Activated T-helper 2 cell treated with anti-CD3 and anti-CD28 coated beads, Interferon-gamma antibody, Interleukin-2, Interleukin-4, amounts not matched to agents 10 μg/mL and 5 μg/mL and 100 μg/mL, durations not matched to agents 14 hours and 24 hours and 36 hours (primary cell): ENCODE measurements at regions not wholly inside any gene's neighbourhood (a gene's known extent, or its start where the extent isn't known, plus 50 kb on each side); places are given as distances from the start of the nearest gene placed in this dataset.
"Not testable (repeated sequence)": the region's sequence is repeated elsewhere in the genome, so short reads cannot be mapped to it uniquely, and the experiment has no call there.

ENCODE experiments used
- DNase-seq: peaks from one replicate; pipeline ENCODE4 v3.0.0; 2021; ENCODE audit warnings: low spot score
- H3K27ac Mint-ChIP-seq: one replicate; pipeline ENCODE4 v1.8.0; 2021; ENCODE audit warnings: mixed read lengths
- H3K27me3 Mint-ChIP-seq: one replicate; pipeline ENCODE4 v1.8.0; 2021; ENCODE audit warnings: low read depth, mixed read lengths
- H3K36me3 Mint-ChIP-seq: one replicate; pipeline ENCODE4 v1.8.0; 2021; ENCODE audit warnings: low read depth, mixed read lengths
- H3K4me1 Mint-ChIP-seq: one replicate; pipeline ENCODE4 v1.8.0; 2021; ENCODE audit warnings: low read depth, mixed read lengths
- H3K4me3 Mint-ChIP-seq: one replicate; pipeline ENCODE4 v1.8.0; 2021; ENCODE audit warnings: low read depth, mild to moderate bottlenecking, moderate library complexity, mixed read lengths
- H3K9me3 Mint-ChIP-seq: one replicate; pipeline ENCODE4 v1.8.0; 2021; ENCODE audit warnings: mixed read lengths
- intact Hi-C: fragments of 100-400 bp; cut with micrococcal nuclease; formaldehyde crosslinking; loops from one replicate; pipeline ENCODE4 v1.15.1; 2023

GRCh38 chr7:93793084-93793697, 97.4 kb downstream of the TFPI2 start:
- H3K4me1 Mint-ChIP-seq, H3K4me3 Mint-ChIP-seq, intact Hi-C loops, DNase-seq, H3K27ac Mint-ChIP-seq, H3K36me3 Mint-ChIP-seq, H3K27me3 Mint-ChIP-seq, H3K9me3 Mint-ChIP-seq: not testable (repeated sequence)

DNA sequence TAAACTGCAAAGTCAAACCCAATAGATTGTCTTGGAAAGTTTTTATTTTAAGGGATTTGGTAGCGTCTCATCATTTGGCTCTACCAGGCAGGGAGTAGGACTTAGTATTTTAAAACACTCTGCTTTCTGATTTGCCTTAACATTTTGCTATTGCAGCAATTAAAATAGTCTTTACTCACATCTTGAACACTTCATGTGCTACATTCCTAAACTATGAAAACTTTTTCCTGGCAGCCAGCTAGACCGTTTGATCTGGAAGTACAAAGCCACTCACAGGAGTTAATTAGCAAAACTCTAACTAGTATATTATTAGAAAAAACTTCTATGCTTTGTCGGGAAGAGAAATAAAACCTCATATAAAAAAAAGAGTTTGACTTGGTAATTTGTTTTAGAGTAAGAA, 111.4 kb downstream of the TFPI2 start:
- Mint-ChIP-seq H3K4me3 (no peak overlapping the region), H3K36me3 (no peaks in the 10 kb centered on the region), H3K9me3 (no peaks in the 10 kb centered on the region), H3K27ac (no peak overlapping the region), H3K4me1 (no peaks in the 10 kb centered on the region), H3K27me3 (no peaks in the 10 kb centered on the region)
- no peak for DNase-seq
- intact Hi-C loops: no loop called here

DNA sequence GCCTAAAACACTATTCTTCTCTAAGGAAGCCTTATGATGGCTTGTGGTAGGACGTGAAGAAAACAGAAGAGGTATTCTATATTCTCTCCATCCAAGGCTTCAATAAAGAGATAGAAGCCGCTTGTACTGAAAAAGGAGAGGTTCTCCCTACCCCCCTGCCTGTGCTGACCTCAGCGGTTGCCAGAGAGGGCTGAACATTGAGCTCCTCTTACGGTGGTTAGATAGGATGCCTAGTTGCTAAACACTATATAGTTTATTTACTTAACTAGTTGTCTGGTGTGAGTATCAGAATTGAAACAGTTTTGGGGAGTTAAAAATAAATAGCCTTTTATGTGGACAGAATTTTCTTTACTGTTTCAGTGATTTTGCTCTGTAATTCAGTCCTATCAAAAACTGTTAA, 112.2 kb downstream of the TFPI2 start:
- Mint-ChIP-seq H3K9me3 (no peaks in the 10 kb centered on the region), H3K36me3 (no peaks in the 10 kb centered on the region), H3K4me3 (no peak overlapping the region), H3K4me1 (no peaks in the 10 kb centered on the region), H3K27me3 (no peaks in the 10 kb centered on the region), H3K27ac (no peak overlapping the region)
- intact Hi-C loops: no loop called here
- no peak for DNase-seq

- H3K36me3 Mint-ChIP-seq: no peaks in the 10 kb centered on the region
- no peak for DNase-seq
- H3K4me3 Mint-ChIP-seq: no peak overlapping the region
- intact Hi-C loops: no loop called here
- no peak overlapping the region for H3K27ac Mint-ChIP-seq
- H3K4me1 Mint-ChIP-seq: no peaks in the 10 kb centered on the region
- H3K9me3 Mint-ChIP-seq: no peaks in the 10 kb centered on the region
- no peaks in the 10 kb centered on the region for H3K27me3 Mint-ChIP-seq
Measured at GRCh38 chr7:93773446-93773845, 117.1 kb downstream of the TFPI2 start.

GRCh38 chr7:93765475-93765874, 125.1 kb downstream of the TFPI2 start:
- no peaks in the 10 kb centered on the region for H3K36me3 Mint-ChIP-seq
- H3K27me3 Mint-ChIP-seq: no peaks in the 10 kb centered on the region
- no peaks in the 10 kb centered on the region for H3K9me3 Mint-ChIP-seq
- H3K4me1 Mint-ChIP-seq: no peaks in the 10 kb centered on the region
- no peak overlapping the region for H3K4me3 Mint-ChIP-seq
- no peak overlapping the region for H3K27ac Mint-ChIP-seq
- intact Hi-C loops: no loop called here
- DNase-seq: no peak

DNA sequence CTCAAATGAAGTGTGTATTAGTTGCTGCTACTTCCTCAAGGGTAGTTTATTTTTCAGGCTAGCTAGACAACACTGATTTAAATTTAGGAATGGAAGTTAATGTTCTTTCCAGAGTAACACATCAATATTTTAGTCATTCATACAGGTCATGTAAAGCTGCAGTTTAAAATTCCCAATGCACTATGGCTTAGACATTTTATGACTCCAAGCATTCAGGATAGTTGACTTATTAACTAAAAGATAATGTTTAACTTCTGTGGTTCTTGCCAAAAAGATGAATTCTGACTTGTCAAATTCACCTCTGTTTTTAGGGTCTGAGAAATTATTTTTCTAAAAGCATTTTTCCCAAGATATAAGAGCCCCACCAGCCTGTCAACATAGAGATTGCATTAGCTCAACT, 131.9 kb downstream of the TFPI2 start:
- Mint-ChIP-seq H3K36me3 (no peaks in the 10 kb centered on the region), H3K27me3 (no peaks in the 10 kb centered on the region), H3K4me1 (no peaks in the 10 kb centered on the region), H3K9me3 (no peaks in the 10 kb centered on the region), H3K27ac (no peak overlapping the region), H3K4me3 (no peak overlapping the region)
- DNase-seq: no peak
- intact Hi-C loops: no loop called here

DNA sequence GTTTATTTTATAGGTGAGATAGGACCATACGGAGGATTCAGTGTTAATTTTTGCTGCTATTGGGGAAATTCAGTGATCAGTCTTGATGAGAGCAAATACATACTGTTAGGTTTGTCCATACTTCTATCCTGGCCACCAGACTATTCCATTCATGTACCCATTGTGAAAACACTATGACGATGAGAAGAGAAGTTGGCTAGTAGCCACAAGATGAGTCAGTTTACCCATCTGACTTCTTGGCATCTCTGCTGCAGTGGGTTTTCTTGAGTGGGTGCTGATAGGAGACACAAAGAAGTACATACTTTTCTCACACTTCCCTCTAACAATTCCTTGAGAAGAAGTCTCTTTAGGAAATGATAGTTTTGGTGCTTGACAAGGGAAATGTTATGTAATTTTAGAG, 133.1 kb downstream of the TFPI2 start:
- no peaks in the 10 kb centered on the region for H3K36me3 Mint-ChIP-seq
- H3K9me3 Mint-ChIP-seq: no peaks in the 10 kb centered on the region
- no peaks in the 10 kb centered on the region for H3K27me3 Mint-ChIP-seq
- intact Hi-C loops: no loop called here
- no peaks in the 10 kb centered on the region for H3K4me1 Mint-ChIP-seq
- H3K27ac Mint-ChIP-seq: no peak overlapping the region
- no peak overlapping the region for H3K4me3 Mint-ChIP-seq
- no peak for DNase-seq

DNA sequence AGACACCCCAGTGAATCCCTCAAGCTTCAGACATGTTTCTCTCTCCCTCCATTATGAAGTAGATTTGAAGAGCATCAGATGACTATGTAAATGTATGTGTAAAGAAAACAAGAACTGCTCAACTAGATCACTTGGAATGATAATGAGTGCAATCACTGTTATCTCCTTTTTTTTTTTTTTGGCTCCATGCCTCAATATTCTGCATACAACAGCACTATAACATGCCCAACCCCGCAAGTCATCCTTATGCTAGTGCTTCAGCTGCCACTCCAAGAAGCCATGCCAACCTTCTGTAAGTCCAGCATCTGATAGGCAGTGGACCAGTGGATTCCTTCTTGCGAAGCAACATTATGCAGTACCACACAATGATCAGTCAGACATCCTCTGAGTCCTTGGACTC, 133.7 kb downstream of the TFPI2 start:
- Mint-ChIP-seq H3K4me1 (no peaks in the 10 kb centered on the region), H3K9me3 (no peaks in the 10 kb centered on the region), H3K27ac (no peak overlapping the region), H3K4me3 (no peak overlapping the region), H3K27me3 (no peaks in the 10 kb centered on the region), H3K36me3 (no peaks in the 10 kb centered on the region)
- intact Hi-C loops: no loop called here
- no peak for DNase-seq

- Mint-ChIP-seq H3K36me3 (no peaks in the 10 kb centered on the region), H3K27ac (no peak overlapping the region), H3K4me3 (no peak overlapping the region), H3K9me3 (no peaks in the 10 kb centered on the region), H3K27me3 (no peaks in the 10 kb centered on the region), H3K4me1 (no peaks in the 10 kb centered on the region)
- intact Hi-C loops: no loop called here
- DNase-seq: no peak
Measured at GRCh38 chr7:93751421-93751820, 139.1 kb downstream of the TFPI2 start.

GRCh38 chr7:93750986-93751385, 139.6 kb downstream of the TFPI2 start:
- Mint-ChIP-seq H3K4me3 (no peak overlapping the region), H3K36me3 (no peaks in the 10 kb centered on the region), H3K4me1 (no peaks in the 10 kb centered on the region), H3K9me3 (no peaks in the 10 kb centered on the region), H3K27ac (no peak overlapping the region), H3K27me3 (no peaks in the 10 kb centered on the region)
- no peak for DNase-seq
- intact Hi-C loops: no loop called here

DNA sequence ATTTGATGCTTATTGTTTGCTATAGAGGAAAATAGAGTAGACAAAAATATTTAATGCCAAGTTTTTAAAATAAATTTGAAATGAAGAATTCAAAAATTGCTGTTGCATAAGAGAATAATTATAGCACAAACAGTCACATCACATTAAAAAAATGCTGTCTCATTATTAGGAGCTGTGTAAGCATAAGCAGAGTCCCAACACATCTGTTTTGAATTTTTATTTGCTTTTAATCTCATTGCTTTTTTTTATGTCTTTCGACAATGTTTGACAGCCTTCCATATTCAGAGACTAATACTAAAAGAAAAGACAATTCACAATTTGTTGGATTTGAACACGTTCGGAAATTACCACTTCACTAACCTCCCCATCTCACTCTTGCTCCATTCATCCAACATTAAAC, 143.5 kb downstream of the TFPI2 start:
- Mint-ChIP-seq H3K27me3 (no peaks in the 10 kb centered on the region), H3K4me1 (no peaks in the 10 kb centered on the region), H3K27ac (no peak overlapping the region), H3K4me3 (no peak overlapping the region), H3K36me3 (no peaks in the 10 kb centered on the region), H3K9me3 (no peaks in the 10 kb centered on the region)
- DNase-seq: no peak
- intact Hi-C loops: no loop called here

DNA sequence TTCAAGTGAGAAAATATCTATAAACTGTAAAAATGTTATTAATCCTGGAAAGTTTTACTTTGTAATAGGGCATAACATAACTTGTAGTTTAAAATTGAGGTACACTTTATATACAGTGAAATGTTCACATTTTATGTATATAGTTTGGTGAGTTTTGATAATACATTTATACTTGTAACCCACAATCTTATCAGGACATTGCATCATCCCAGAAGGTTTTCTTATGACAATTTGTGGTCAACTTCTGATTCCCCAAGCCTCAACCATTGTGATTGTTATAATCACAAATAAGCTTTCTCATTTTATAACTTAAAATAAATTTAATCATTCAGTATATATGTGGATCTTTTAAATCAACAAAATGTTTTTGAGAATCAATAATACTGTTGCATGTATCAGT, 151.1 kb downstream of the TFPI2 start:
- H3K27ac Mint-ChIP-seq: no peak overlapping the region

DNA sequence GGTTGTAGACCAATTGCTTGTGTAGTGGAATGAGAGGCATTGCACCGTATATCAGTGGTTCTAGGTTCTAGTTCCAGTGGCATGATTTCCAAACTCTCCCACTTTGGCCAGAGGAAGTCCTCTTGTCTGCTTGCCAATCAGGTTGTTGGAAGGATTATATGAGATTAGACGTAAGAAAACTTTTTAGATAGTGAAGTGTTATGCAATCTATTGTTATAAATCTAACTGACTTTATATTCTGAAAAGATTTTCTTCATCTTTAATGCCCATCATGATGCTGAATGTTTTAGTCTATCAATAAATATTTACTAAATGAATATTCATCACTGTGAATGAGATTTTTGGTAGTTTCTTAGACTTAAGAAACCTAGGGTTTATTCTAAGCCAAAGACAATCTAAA, 152.6 kb downstream of the TFPI2 start:
- no peaks in the 10 kb centered on the region for H3K27me3 Mint-ChIP-seq
- H3K4me3 Mint-ChIP-seq: no peak overlapping the region
- no peaks in the 10 kb centered on the region for H3K4me1 Mint-ChIP-seq
- no peaks in the 10 kb centered on the region for H3K36me3 Mint-ChIP-seq
- intact Hi-C loops: no loop called here
- H3K9me3 Mint-ChIP-seq: no peaks in the 10 kb centered on the region
- H3K27ac Mint-ChIP-seq: no peak overlapping the region
- DNase-seq: no peak

More for the DNA sequence above, 151.1 kb downstream of the TFPI2 start:
- Mint-ChIP-seq H3K9me3 (no peaks in the 10 kb centered on the region), H3K36me3 (no peaks in the 10 kb centered on the region), H3K27me3 (no peaks in the 10 kb centered on the region), H3K4me3 (no peak overlapping the region), H3K4me1 (no peaks in the 10 kb centered on the region)
- intact Hi-C loops: no loop called here
- DNase-seq: no peak

DNA sequence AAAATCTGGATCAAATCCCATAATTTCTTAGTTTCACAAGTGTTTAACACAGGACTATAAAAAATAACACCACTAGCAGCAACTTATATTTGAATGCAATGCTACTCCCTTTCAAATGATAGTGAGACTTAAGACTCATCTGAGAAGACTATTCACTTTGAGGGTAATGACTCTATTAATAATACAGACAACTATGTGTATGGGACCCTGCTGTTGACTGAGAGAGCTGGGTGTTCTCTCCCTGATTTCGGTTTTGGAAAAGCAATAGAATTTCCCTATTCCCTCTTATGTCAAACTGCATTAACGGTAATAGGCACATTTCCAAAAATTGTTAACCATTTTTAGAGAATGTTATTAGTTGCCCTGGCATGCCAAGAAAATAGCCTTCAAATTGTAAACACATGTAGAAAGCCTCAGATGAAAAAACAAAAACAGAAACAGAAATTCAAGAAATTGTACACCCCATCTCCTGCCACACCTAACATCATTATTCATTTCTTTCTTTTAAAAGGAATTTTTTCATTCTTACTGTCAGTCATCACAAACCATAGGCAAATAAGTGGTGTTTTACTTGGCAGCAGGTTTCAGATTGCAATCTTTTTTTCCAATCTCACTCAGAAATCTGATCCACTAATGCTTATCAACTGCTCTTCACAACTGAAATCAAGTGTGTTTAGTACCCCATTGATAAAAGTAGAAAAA, 153.7 kb downstream of the TFPI2 start:
- H3K27me3 Mint-ChIP-seq: no peaks in the 10 kb centered on the region
- H3K27ac Mint-ChIP-seq: no peak overlapping the region
- intact Hi-C loops: no loop called here
- no peak for DNase-seq
- H3K9me3 Mint-ChIP-seq: no peaks in the 10 kb centered on the region
- no peaks in the 10 kb centered on the region for H3K36me3 Mint-ChIP-seq
- no peaks in the 10 kb centered on the region for H3K4me1 Mint-ChIP-seq
- no peak overlapping the region for H3K4me3 Mint-ChIP-seq
